ENCODE measurements at regions not wholly inside any gene's neighbourhood (a gene's known extent, or its start where the extent isn't known, plus 50 kb on each side); places are given as distances from the start of the nearest gene placed in this dataset.

DNA sequence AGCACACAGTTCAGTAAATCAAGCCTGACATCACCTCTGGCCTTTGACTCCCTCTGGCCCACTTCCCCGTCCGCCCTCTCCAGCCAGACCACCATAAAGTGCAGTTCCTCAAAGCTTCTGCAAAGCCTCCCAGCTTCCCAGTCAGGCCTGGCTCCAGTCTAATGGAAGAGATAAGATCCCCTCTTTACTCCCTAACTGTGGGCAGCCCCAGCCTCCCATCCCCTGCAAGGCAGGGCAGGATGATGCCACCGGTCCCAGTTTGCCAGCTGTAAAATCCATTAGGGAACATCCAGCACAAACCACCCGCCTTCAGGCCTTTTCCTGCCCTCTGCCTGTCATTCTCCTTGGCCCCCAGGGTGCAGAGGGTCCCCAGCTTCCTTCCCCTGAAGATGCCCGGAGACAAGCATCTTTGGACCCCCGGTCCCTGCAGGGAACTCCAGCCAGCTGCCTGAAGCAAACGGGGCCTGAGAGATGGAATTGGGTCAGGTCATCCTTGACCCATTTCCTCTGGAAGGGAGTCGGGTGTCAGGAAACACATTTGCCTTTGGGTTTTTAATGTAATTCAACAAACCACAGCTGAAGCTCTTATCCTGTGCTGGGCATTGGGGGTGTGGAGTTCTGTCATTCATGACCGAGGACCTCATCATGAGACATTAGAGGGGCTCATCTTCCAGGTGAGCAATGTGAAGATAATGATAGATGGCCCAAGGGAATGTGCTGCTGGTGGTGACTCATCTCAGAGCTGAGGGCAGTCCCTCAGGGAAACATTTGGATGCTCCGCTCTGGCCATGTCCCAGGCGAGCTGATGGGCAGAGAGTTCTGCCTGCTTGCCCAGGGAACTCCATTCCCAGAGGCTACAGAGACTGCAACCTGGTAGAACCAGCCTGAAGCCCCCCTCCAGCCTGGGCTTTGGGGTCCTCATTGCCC, 93.8 kb upstream of the CLMN start:
- DNase-seq (ENCODE audit: low read depth in 3 of 3, low spot score in 1 of 3), result no peak

DNA sequence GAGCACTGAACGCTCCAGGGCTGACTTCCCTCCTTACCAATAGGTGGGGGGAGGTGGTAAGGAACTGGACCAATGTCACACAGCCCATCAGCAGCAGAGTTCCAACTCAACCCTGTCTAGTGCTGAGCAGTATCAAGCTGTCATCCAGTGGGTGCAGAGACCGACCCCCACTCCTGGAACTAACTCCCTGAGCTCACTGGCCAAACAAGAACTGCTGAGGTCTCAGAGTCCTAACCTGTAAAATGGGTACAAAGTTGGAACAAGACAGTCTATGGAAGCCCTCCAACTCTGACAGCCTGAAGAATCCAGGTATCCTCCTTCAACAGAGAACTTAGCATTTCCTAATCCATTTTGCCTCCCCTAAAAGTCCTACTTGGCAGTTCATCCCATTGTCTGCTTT, 91.1 kb upstream of the CLMN start:
- no peak for DNase-seq (ENCODE audit: low read depth in 3 of 3, low spot score in 1 of 3)

DNA sequence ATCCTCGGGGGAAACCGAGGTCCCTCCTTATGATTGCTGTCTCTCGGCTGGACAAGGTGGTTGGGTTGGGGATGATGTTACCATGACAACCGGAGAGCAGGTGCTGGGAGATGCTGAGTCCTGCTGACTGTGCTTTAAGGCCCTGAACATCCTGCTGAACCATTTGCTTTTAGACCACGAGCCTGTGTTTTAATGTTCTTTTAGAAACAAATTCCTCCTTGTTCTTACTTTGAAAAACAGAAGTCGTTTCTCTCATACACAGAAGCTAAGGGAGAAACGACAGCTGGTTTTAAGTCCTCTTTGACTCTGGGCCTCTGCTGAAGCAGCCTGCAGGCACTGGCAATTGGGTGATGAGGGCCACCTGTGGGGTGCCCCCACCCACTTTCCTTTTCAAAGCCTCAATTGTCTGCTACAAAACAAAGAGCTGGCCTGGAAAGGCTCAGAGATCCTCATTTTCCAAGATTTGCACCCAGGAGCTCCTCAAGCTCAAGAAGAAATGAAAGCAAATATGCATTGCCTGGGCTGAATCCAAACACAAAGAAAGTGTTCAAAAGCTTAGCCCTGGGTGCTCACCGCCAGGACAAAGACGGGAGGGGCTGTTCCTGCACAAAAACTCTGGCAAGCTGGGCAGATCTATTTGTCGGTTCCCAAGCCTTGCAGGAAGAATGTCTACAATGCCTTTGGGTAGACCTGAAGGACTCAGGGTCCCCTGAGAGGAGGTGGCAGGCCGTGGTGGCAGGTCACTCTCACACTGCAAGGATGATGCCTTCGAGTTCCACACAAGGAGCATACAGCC, 90.0 kb upstream of the CLMN start:
- DNase-seq (ENCODE audit: low read depth in 3 of 3, low spot score in 1 of 3), result no peak

DNA sequence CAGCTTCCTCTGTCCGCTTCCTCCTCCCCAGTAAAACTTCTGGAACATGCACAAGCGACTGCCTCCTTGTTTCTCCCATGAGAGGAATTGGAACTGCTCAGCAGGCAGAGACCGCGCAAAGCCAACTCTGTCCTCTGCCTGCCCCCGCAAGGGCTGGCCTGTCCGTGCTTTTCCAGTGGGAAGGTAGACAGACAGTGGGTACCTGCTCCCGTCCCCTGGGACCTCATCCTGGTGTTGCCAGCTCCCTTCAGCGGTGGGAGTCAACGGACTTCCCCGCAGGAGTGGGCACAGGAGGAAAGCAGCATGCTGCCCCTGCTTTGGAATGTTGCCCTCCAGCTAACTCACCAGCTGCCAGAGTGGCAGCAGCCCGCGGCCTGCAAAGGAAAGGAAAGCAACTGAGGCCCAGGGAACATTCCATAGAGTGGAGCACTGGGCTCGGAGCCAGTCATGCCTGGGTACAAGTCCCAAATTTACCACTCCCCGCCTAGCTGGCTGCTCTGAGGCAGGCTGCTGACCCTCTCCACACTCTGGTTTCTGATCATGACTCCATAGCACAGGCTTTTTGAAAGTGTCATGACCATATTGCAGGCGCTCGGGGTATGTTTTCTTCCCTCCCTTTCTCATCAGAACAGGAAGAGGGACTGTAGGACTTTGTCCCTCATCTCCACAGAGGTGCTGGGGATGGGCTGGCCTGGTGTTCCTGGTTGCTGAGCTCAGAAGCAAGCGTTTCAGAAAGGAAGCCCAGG, 89.2 kb upstream of the CLMN start:
- DNase-seq (ENCODE audit: low read depth in 3 of 3, low spot score in 1 of 3), result no peak

DNA sequence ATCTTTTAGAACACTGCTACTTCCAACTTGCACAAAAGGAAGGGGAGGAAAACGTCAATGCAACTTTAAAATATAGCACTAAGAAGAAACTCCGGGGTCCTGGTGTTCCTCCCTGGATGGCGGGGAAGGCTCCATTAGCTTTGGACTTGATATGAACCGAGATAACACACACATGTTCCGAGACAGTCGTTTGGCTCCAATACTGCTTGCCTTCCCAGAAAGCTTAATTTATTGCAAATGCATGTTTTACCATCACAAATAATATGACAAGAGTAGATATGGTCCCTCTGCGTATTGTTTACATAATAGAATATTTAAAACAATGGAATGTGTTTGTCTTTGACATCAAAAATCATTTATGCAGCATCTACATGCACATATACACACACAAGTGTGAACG, 87.6 kb upstream of the CLMN start:
- no peak for DNase-seq (ENCODE audit: low read depth in 3 of 3, low spot score in 1 of 3)

DNA sequence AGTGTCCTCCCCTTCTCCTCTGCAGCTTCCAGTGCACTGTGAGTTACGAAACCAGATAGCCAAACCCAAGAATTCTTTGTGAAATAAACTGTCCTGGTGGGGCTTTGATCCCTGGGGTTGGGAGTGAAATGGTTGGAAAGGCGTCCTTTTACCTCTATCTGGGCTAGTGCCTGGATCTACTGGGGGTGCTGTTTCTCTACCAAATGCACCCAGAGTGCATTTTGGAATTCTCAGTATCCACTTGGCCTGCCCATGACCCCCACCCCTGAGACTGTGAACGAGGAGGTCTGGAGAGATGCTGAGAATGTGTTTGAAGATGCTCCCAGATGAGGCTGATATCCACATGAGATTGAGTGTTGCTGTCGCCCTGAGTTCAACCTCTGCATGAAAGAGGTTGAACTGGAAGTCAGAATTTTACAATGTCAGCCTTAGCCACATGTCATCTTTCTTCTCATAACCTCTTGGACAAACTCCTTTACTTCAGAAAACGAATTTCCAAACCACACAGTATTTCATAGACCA, 87.1 kb upstream of the CLMN start:
- DNase-seq (ENCODE audit: low read depth in 3 of 3, low spot score in 1 of 3), result no peak

DNA sequence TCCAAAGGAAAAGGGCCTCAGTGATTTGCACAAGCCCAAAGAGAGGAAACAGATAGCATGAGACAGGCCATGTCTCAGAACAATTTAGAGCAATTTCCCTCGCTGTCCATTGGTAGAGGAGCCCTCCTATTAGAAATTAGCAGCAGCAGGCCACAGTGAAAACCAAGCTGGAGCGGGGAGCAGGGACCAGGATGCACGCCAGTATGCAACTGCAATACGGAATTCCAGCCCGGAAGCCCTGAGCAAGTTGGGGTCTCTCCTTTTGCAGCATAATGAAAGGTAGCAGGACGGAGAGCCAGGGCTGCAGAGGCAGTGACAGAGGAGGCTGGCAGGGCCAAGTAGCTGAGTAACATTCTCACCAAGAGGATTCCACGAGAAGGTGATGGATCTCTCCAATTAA, 84.9 kb upstream of the CLMN start:
- DNase-seq (ENCODE audit: low read depth in 3 of 3, low spot score in 1 of 3), result no peak

DNA sequence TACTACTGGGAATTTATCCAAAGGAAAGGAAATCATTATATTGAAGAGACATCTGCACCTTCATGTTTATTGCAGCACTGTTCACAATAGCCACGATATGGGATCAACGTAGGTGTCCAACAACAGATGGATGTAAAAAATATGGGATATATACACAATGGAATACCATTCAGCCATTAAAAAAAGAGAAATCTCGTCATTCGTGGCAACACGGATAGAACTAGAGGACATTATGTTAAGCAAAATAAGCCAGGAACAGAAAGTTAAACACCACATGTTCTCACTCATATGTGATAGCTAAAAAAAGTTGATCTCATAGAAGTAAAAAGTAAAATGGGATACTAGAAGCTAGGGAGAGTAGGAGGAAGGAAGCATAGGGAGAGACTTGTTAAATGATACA, 82.9 kb upstream of the CLMN start:
- no peak for DNase-seq (ENCODE audit: low read depth in 3 of 3, low spot score in 1 of 3)

DNA sequence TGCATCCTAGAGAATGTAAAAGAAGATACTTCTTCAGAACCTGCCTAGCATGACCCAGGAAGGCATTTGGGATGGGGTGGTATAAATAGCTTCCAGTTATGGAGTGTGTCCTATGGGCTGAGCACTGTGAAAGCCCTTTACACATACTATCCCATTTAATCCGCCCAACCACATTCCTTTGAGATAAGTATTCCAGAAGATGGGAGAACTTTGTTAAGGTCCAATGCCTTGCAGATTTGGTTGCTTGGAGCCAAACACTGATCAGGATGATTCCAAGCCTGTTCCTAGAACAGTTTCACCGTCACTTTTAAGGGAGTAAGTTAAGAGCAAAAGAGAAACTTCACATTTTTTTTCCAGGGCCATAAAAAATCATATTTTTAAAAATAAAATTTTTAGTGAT, 82.5 kb upstream of the CLMN start:
- DNase-seq (ENCODE audit: low read depth in 3 of 3, low spot score in 1 of 3), result no peak

DNA sequence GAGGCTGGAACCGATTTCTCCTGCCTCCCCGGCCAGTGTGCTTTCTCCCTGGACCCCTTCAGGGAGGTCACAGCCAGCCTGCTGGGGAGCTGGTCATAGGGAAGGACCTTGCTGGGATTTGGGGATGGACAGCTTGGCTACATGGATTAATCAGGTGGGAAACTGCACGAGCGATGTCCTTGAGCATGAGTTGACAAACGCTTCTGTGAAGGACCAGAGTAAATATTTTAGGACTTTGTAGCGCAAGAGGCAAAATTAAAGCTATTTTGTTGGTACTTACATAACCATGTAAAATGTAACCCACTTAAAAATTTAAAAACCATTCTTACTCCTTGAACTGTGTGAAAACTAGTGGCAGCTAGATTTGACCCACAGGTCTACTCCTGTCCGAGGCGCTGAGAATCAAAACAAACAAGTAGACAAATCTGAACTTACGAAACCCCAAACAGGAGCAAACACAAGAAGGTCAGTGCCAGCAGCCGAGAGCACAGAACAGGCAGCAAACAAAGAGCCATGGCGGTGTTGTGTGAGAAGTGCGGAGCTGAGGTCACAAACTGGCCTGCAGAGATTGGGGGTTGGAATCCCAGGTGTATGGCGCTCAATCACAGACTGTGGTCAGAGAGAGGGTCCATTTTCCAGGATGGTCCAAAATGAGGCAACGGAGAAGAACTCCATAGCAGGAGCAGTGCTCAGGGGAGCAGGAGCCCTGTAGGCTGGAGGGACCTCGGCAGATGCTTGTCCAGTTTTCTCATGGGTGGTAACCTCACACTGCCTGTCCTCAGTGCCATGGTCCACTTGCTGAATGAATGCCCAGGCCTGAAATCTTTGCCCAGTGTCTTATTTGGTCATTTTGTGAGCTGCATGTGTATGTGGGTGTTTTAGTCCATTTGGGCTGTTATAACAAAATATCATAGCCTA, 79.2 kb upstream of the CLMN start:
- no peak for DNase-seq (ENCODE audit: low read depth in 3 of 3, low spot score in 1 of 3)

DNA sequence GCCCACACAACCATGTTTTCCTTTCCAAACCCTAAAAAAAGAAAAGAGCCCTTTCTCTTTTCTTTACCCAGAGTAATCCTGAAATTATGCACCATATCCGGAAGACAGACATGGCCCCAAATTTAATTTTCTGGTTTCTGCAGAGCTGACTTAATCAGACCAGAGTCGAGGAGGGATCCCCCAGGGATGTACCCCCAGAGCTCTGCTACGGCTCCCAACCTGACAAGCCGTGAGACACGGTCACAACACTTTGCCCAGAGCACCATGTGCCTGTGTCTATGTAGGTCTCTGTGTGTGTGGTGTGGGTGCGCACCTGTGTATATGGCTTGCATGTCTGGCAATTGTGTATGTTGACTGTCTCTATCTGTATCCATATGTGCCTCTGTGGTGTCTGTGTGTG, 77.6 kb upstream of the CLMN start:
- no peak for DNase-seq (ENCODE audit: low read depth in 3 of 3, low spot score in 1 of 3)

DNA sequence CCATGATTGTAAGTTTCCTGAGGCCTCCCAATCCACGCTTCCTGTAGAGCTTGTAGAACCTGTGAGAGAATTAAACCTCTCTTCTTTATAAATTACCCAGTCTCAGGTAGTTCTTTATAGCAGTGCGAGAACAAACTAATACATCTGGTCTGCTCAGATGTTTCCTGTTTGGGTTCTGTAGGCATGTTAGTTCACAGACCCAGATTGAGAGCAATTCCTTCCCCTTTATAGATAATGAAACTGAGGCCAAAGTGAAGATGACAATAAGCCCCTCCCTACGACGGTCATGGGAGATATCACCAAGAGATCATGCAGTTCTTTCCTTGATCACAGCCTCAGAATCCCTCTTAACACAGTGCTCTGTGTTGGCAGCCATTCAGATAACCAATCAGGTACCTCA, 76.5 kb upstream of the CLMN start:
- no peak for DNase-seq (ENCODE audit: low read depth in 3 of 3, low spot score in 1 of 3)

DNA sequence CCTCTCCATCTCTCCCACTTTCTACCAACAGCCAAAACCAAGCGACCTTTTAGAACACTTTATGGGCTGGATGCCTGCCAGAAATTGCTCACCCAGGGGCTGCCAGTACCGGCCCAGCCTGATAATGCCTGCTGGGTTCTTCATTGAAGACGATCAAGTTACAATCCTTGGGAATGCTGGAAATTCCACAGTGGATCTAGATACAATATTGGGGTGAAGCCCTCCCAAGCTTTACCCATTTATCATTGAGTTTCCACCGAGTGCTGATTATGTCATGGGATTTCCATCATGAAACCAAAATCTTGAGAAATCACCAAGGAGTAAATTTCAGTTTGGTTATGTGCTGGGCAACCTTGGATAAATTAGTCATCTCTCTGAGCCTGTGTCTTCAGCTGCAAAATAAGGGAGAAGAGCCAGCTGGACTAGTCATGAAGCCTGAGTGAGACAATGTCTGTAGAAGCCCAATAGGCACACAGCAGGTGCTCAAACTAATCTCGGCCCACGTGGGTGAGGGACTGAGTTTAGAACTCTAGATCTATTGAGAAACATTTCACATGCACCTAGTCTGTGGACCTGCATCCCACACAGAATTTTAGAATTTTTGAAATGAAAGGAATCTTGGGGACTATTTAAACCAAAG, 75.5 kb upstream of the CLMN start:
- no peak for DNase-seq (ENCODE audit: low read depth in 3 of 3, low spot score in 1 of 3)

DNA sequence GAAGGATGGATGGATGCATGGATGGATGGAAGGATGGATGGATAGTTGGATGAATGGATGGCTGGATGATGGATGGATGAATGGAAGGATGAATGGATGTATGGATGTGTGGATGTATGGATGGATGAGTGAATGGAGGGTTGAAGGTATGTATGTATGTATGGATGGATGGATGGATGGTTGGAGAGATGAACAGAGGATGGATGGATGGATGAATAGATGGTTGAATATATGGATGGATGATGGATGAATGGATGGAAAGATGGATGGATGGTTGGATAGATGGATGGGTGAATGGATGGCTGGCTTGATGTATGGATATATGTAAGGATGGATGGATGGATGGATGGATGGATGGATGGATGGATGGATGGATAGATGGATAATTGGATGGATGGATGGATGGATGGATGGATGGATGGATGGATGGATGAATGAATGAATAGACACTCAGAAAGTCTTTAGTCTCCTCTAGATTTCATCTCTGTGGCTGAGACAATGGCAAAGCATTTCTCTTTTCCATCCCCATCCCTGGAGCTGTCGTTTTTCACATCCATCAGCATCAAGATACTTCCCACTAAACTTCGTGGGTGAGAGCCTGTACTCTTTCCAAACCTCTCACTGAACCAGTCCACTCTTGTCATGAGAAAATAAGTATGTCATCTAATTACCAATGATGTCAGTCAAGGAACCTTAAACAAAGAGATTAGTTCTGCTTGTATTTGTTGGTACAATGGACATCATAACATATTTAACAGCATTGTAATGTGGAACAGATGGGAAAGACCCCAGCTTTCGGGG, 74.8 kb upstream of the CLMN start:
- no peak for DNase-seq (ENCODE audit: low read depth in 3 of 3, low spot score in 1 of 3)

DNA sequence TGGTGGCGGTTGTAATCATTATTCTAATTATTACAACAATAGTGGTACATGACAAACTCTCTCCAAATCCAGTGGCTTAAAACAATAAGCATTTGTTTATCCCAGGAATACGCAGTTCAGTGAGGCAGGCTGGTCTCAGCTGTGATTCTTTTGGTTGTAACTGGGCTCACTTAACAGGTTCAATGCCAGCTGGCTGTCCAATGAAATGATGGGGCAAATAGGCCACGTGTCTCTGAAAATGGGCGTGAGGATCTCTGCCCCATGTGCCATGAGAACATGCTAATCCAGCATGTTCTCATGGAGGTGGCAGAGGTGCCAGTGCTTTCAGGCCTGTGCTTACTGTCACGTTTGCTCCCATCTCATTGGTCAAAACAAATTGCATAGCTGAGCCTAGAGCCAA, 73.1 kb upstream of the CLMN start:
- no peak for DNase-seq (ENCODE audit: low read depth in 3 of 3, low spot score in 1 of 3)

DNA sequence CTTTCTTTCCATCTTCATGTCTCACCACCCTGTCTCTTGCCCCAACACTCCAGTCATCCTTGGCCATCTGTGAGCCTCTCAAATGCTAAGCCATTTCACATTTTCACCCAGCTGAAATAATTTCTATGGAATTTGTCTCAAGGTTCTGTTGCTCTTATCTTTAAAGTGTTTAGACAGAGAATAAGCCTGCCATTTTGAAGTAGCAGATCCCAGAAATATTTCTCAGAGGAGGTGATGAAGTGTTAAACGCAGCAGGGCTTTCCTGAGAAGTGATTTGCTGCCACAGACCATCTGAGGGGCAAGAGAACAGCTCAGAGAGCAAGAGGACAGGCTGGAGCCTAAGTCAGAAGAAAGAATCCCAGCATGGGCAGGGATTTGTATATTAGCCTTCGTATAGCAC, 71.6 kb upstream of the CLMN start:
- DNase-seq (ENCODE audit: low read depth in 3 of 3, low spot score in 1 of 3), result no peak

DNA sequence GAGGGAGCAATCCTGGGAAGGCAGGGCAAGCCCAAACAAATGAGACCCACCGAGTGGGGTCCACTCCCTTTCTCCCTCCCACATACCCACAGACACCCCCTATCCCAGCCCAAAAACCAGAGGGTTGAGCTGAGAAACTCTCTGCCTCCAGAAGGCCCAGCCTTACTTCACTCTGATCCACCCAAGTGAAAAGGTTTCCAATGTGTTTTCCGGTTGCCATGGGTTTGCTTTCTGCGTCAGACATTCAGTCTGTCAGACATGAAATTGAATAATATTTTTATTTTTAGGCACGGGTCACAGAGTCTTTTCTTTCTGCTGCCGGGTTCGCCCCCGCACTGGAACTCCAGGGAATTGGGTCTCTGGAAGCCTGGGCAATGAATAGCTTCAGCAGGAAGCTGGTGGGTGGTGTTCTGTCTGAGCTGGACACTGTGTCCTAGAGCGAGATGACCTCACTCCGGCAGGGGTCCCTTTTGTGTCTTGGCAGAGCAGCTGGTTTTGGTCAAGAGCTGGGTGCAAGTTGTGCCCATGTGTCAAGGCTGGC, 69.8 kb upstream of the CLMN start:
- DNase-seq (ENCODE audit: low read depth in 3 of 3, low spot score in 1 of 3), result no peak

DNA sequence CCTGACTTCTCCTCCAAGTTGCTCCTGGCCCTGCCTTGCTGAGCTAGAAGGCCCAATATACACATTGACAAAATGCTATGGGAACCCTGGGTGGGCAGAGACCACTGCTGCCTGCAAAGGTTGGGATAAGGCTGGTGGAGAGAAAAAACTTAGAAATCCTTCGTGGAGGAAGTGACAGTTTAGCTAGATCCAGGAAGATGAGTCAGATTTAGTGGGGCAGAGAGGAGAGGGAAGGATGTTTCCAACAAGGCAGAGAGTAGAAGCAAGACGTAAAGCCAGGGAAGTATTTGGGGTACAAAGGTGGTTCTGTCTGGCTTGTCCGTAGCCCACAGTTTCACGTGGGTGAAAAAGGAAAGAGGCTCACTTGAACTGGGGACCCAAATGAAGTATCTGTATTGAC, 69.0 kb upstream of the CLMN start:
- DNase-seq (ENCODE audit: low read depth in 3 of 3, low spot score in 1 of 3), result no peak

All from stimulated activated CD4-positive, alpha-beta T cell treated with anti-CD3 and anti-CD28 coated beads, TNF-alpha, amount 100 ng/mL, for 1 hour (primary cell).